ENCODE measurements at regions not wholly inside any gene's neighbourhood (a gene's known extent, or its start where the extent isn't known, plus 50 kb on each side); places are given as distances from the start of the nearest gene placed in this dataset.

DNA sequence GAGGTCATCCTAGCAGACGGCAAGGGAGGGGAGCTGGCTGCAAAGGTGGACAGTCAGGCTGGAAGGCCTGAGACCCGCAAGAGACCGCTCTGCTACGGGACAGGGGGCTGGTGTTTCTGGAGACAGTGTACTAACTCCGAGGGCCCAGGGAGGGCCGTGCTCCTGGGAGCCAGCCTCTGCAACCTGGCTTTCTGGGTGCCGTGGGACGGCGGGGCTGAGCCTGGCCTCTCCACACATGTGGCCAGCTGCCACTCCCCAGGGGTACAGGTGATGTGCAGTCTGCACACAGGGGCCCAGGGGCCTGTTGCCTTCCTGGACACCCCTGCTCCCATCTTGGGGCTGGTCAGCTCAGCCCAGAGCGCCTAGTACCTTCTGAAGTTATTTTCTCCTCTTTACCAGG, 92.2 kb downstream of the MRPL36 start:
- DNase-seq (ENCODE audit: insufficient read length, low spot score) (no peak), FAIRE-seq (no peak)

DNA sequence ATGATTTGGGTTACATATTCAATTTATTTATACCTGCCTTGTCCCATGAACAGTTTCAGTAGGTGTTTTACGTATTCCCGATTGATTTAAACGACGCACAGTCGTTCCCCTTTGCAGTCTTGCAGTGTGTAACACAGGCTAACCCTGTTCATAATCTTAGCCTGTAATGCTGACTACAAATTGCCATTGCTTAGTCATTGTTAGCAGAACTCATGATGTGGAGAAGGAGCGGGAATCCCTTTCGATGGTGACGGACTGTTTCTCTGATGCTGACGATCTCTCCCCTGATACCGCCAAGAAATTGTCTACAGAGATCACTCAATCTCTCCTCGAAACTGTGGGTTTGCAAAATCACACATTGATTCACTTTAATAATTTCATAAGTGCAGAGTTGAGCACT, 93.2 kb downstream of the MRPL36 start:
- FAIRE-seq = peak; percentile 66
- no peak for DNase-seq (ENCODE audit: insufficient read length, low spot score)

DNA sequence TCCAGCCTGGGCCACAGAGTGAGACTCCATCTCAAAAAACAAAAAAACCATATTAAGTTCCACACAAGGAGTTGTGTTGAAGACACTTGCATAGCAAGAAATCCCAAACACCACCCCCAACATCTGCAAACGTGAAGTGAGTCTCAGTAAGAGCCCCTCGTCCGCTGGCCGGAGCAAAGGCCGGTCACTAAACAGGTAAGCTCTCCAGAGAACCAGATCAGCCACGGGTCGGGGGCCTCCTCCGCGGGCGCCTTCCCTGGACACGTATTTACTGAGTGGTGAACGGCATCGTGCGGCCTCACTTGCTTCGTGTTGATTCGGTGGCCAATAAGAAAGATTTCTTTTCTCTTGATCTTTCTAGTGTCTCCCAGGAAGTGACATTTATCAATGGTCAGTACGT, 93.6 kb downstream of the MRPL36 start:
- DNase-seq (ENCODE audit: insufficient read length, low spot score) = no peak
- FAIRE-seq = no peak

DNA sequence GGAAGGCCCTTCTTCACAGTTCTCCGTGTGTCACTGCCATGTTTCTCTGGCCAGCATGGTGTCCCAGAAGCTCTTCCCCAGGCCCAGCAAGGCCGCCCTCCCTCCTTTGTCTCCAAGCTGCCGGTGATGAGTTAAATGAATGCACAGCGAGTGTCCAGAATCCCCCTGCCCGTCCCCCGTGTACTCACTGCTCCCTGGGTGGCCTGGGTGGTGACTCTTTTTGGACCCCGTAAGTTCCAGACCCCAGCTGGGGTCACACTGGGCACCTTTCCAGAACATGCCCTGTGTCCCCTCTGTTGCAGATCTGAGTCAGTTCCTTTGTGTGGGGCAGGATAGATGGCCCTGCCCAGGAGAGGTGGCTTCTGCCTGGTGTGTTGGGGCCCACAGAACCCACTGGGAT, 95.0 kb downstream of the MRPL36 start:
- no peak for DNase-seq (ENCODE audit: insufficient read length, low spot score)
- no peak for FAIRE-seq

DNA sequence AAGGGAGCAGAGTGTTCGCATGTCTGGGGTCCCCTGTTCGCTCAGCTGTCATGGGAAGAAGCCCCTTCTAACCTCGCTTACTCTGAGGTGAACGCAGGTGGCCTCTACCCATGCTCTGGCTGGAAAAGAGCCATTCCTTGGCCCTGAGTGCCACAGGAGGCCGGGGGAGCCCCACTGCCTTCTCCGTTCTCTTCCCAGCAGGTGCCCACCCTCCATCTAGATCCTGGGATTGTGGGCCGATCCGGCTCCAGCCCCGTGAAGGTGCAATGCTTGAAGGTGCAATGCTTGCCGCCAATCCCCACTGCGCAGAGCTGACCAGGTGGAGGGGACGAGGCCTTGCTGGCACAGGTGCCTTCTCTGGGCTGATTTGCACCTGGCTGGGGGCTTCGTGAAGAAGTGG, 95.4 kb downstream of the MRPL36 start:
- no peak for FAIRE-seq
- DNase-seq (ENCODE audit: insufficient read length, low spot score) = no peak

DNA sequence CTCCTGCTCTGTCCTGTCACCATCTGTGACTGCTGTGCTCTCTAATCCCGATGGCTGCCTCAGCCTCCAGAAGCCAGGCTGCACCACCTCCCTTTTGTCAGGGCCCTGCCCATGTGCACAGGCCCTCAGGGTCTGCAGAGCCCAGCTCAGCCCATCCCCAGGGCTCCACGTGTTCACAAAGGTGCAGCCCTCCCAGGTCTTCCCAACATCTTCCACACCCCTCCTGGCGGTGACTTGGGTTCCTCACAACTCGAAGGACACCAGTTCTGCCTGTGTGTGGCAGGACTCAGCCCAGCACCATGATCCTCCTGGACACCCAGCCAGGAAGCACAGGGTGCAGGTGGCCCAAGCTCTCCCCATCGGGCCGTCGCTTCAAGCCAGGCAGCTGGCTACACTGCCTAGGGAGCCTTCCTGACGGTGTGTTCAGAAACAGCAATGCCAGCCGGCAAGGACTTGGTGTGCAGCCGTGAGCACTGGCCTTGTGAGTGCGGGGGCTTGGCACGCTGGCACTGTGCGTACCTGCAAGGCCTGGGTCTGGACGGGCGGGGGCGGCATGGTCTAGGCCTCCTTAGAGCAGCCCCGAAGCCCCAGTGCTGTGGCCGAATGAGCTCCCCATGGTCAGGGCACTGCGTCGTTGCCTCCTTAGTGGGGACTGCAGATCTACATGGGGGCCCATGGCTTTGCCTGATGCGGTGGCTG, 96.1 kb downstream of the MRPL36 start:
- DNase-seq (ENCODE audit: insufficient read length, low spot score) (no peak), FAIRE-seq (peak; percentile 60)

DNA sequence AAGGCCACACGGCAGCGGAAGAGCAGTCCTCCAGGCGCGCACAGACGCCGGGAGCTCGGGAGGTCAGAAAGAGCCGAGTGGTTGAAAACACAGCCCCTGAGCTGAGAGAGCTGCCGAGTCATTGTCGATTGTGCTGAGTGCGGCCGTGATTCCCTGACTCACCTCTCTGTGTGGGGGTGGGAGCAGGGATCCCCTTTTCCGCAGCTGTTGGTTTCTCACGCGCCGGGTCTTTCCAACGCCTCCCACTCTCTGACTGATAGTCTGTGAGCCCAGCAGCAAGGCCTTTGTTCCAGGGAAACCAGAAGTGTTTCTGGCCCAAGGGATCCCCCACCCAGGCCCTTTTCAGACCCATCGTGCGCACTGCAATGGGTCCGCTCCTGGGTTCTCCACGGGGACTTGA, 97.3 kb downstream of the MRPL36 start:
- FAIRE-seq (no peak), DNase-seq (ENCODE audit: insufficient read length, low spot score) (no peak)

DNA sequence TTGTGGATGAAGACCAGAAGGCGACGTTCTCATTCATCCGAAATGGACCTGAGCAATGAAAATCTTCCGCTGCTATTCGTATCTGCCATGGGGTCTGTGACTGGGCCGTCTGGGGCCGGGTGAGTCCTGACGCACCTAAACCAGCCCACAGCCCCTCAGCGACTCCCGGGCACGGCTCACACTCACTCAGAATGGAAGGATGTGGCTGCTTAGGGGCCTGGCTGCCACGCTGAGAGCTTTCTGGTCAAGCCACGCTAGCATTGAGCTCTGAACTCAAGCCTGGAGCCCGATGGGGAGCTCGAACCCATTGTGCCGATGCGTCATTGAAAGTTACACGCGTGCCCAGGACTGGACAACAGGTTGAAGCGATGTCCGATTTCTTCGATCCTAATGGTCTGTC, 97.8 kb downstream of the MRPL36 start:
- FAIRE-seq = no peak
- DNase-seq (ENCODE audit: insufficient read length, low spot score) = no peak

DNA sequence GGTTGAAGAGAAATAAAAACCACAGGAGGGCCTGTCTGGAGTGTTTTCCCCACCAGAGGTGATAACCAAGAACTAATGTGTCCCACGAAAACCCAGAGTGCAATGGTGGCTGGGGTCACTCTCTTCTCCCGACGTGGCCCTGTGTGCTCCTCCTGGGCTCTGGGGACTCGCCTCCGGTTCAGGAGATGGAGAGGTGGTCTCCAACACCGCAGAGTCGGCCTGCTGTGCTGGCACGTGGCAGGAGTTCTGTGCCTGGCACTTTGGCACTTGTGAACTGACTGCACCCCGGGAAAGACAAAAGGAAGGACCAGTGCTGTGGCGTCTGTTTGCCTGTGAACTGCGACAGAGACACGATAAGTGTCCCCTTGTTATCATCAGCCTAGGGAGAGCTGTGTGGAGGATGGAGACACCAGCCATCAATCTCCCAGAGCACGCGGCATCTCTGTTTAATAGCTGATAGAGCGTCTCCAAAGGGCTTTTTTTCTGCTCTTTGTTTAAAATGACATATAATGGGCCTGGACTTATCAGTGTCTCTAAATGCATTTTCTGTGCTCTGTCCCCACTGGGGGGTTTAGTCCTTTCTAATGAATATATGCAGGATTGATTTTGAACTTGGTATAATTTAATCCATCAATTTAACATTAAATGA, 98.3 kb downstream of the MRPL36 start:
- FAIRE-seq (no peak), DNase-seq (ENCODE audit: insufficient read length, low spot score) (no peak)

DNA sequence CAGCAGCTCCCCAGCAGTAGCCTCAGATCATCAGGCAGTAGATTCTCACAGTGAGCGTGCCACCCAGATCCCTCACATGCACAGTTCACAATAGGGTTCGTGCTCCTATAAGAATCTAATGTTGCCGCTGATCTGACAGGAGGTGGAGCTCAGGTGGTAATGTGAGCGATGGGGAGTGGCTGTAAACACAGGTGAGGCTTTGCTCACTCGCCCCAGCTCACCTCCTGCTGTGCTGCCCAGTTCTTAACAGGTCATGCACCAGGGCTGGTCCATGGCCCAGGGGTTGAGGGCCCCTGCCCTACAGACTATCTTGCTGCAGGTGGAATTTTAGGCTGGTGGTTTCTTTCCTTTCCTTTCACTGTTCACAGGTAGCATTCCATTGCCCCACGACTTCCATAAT, 100.2 kb downstream of the MRPL36 start:
- DNase-seq (ENCODE audit: insufficient read length, low spot score) = no peak

DNA sequence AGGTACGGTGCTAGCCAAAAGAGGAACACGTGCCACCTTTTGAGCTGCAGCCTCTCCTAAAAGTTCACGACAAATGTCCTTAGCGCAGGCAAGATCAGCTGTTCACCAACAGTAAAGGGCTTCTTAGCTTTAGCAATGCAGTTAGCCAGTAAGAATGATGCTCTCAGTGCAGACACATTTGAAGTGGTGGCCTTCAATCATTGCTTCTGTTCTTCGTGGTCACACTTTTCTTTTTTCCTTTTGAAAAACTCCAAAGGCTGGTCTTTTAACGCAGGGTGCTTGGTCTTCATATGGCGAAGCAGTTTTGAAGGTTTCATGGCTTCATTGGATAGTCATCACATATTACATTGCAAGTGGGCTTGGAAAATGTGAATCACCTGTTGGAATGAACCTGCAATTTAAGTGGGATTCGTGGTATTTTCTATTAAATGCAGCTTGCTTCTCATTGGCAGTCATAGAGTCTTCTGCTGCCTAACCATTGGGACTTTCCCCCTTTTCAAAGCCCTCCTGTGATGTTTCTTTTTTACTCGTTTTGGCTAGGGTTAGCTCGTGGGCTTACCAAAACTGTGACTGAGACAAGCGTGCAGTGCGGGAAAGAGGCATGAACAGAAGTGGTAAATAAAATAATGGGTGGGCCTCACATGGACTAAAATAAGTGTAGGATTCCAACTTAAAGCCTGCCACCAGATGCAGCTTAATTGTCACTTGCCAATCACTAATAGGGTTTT, 100.9 kb downstream of the MRPL36 start:
- no peak for FAIRE-seq
- no peak for DNase-seq (ENCODE audit: insufficient read length, low spot score)

More for the DNA sequence above, 100.2 kb downstream of the MRPL36 start:
- FAIRE-seq = peak; percentile 23

DNA sequence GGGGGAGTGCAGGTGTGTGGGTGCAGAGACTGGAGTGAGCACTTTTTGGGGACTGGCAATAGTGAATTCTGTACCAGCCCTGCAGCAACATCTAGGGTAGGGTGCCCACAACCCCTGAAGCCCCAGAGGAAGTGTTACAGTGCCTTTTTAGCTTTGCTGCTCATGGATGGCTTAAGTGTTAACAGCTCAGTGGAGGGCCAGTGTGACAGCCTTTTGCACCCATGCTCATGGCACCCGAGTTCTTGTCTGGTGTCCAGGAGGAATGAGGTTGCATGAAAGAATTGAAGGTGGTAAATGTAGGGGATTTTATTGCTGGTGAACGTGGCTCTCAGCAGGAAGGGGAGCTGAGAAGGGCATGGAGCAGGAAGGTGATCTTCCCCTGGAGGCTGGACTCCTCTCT, 107.3 kb downstream of the MRPL36 start:
- DNase-seq (ENCODE audit: insufficient read length, low spot score) = no peak
- FAIRE-seq = no peak

DNA sequence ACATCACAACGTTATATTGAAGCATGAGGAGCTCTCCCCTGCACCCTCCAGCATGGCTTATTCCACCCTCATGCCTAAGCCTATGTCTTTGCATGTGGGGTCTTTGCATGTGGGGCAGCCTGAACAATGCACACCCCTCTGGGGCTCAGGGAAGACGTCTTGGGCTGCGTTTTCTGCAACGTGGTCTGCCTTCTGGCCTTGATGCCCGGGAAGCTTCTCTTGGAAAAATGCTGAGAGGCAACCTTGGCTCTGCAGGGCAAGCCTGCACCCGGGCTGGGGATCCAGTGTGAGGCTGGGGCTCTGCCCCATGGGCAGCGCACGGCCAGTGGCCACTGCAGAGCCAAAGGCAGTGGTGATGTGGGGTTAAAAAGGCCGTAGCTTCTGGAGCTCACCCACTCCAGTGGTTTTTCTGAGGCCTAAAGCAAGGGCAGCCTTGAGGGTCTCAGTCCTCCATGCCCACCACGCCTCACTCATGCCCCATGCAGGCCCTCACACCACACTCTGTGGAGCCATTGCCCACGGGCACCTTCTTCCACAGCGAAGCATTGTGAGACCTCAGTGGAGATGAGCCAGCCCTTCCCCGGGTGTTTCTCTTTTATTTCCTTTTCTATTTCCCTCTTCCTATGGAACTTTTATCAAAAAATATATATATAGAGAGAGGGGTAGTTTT, 112.2 kb downstream of the MRPL36 start:
- DNase-seq (ENCODE audit: insufficient read length, low spot score) (no peak), FAIRE-seq (no peak)

DNA sequence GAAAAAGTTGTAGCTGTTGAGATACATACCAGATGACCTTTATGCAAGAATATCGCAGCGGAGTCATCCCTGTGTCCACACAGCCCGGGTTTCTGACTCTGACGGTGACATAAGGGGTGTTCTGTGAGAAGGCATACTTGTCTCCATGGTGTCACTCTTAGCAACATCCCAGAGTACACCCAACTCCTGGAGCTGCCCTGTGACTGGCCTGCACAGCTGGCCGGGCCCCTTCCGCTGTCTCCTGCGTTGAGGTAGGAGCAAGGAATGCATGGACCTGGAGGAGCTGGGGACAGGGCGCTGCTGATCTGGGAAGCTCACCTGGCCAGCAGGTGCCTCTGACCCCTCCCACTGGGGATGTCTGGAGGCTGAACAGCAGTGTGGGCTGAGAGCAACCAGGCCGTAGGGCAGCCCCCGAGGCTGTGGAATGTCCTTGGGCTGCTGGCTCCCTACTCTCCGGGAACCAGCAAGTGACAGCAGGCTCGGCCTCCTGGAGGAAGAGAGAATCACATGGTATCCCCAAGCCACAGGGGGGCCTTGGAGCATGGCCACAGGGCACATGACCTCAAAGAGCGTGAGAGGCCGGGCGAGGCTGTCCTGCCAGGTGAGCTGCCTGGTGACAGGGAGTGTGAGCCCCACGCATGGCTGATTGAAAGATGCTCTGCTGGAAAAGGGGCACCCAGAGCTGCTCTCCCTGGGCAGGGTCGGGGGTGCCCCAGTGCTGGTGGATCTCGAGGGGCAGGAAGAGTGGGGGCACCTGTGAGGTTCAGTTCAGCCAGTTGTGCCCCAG, 113.4 kb downstream of the MRPL36 start:
- DNase-seq (ENCODE audit: insufficient read length, low spot score) (no peak), FAIRE-seq (no peak)

DNA sequence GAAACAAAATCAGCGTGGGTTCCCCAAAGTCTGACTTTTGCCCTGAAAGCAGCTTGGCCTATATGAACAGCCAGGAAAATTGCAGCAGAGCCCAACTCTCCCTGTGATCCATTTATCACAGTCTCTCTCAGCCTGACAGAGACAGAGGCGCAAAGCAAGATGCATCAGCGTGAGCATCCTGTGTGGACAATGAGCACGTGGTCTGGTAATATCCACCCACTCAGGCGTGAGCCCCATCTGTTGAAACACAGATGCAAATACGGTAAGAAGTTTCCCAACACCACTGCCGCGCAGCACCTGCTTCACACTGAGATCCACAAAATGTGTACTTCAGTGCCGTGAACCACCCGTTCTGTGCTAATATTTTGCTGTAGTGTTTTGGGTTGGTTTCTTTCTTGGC, 114.6 kb downstream of the MRPL36 start:
- FAIRE-seq (no peak), DNase-seq (ENCODE audit: insufficient read length, low spot score) (no peak)

DNA sequence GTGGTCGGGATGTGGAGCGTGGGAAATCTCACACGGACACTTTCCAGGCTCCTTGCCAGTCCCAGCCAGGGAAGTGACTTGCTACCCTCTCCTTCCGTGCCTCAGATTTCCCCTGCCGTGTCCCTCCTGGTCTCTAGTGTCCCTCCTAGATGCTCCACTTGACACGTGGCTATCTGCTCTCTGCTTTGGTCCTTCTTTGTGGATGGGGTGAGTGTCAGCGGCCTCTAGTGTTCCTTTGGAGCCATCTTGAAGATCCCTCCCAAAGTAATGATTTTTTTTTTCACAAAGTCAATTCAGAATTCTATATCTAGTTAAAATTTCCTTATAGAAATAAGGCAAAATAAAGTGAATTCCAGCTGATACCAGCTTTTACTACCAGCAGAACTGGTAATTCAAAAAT, 117.7 kb downstream of the MRPL36 start:
- no peak for FAIRE-seq
- DNase-seq (ENCODE audit: insufficient read length, low spot score) = no peak

DNA sequence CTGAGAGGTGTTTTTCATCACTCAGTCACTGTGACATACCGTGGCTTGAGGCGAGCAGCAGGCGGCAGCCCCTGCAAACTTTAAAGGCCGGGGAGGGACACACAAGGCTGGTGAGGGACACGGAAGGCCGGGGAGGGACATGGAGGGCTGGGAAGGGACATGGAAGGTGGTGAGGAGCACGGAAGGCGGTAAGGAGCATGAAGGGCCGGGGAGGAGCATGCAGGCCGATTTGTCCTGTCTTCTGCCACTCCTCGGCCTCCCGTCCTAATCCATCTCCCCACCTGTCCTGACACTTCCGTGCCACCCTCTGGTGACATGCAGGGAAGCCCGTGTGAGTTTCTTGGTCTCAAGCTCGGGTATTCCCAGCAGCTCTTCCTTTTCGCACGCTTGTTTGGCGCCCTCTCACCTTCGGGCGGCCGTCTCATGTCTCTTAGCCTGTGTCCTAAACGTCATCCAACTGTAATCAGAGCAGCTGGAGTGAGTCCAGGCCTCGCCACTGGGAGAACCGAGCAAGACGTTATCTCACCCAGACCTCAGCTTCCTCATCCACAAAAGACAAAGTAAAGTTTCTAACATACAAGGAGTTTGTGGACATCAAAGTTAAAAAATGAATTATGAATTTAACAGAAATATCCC, 126.5 kb downstream of the MRPL36 start:
- FAIRE-seq (no peak), DNase-seq (ENCODE audit: insufficient read length, low spot score) (no peak)

DNA sequence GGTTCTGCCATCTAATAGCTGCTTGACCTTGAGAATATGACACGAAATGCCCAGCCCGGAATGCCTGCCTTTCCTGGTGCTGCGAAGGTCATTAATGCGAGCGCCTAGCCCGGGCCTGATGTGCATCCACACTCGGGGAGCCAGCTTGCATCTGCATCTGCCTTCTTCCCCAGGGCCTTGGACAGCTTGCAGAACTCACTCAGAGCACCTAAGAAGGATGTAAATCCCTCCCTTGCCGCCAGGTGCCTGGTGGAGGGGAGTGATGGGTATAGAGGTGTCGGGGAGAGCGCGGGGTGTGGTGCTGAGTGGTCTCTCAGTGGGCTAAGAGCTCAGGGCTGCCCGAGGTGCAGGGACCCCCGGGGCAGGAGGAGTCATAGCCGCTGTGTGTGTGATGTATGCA, 127.2 kb downstream of the MRPL36 start:
- no peak for DNase-seq (ENCODE audit: insufficient read length, low spot score)
- no peak for FAIRE-seq

DNA sequence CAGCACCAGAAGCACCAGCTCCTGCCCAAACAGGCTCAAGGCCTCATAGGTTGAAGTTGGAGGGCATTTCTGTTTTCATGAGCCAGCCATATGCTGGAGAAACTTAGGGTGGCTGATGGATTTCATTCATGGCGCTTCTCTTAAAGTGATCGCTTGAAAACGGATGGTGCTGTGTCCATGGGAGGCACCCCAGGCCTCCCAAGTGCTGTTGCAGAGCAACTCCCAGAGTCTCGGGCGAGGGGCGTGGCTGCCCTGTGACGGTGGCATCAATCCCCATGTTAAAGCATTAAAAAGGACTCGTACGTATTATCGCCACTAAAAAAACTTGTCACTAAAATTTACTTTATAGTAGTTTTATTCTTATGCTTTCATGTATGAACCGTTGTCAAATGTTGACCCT, 128.3 kb downstream of the MRPL36 start:
- FAIRE-seq (no peak), DNase-seq (ENCODE audit: insufficient read length, low spot score) (no peak)

DNA sequence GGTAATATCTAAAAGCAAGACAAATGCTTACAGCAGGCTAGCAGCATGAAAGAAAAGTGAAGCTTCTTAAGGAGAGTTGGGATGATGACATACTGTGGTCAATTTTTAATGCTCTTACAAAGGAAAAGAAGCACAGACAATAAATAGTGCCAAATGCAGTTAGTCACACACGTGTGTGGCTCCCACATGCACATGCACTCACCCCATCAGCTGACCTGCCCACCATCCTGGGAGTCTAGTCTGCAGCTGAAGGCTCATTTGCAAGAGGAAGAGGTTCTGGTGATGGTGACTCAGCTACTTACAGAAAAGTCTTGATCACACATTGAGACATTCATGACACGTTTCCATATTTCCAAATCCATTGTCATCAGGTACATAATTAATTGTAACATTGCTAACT, 129.3 kb downstream of the MRPL36 start:
- DNase-seq (ENCODE audit: insufficient read length, low spot score) = no peak
- FAIRE-seq = no peak

All from HTR-8/SVneo (cell line).